Prostate gland (tissue), 2 donors: ENCODE measurements at regions not wholly inside any gene's neighbourhood (a gene's known extent, or its start where the extent isn't known, plus 50 kb on each side); places are given as distances from the start of the nearest gene placed in this dataset.

Source experiments
- POLR2A ChIP-seq: fragments of 450-650 bp; IDR thresholded peaks from one replicate; pipeline ENCODE4 v1.6.1; 2016; ENCODE audit warnings: antibody characterized with exemption, mild to moderate bottlenecking
- TF ChIP-seq, protein P1 (sequence below), 4 experiments: fragments of 200-600 bp in 2 of 4; fragments of 450-650 bp in 2 of 4; sonication (generic) in 2 of 4; IDR thresholded peaks; 1 replicate in 3 of 4; 2 replicates in 1 of 4; pipeline ENCODE4 v1.5.1; 2016 to 2019; ENCODE audit warnings: antibody characterized with exemption in 4 of 4, mild to moderate bottlenecking in 2 of 4, moderate library complexity in 2 of 4

GRCh38 chr18:1053331-1054315, 149.0 kb downstream of the ADCYAP1 start:
- TF ChIP-seq, protein P1, sequence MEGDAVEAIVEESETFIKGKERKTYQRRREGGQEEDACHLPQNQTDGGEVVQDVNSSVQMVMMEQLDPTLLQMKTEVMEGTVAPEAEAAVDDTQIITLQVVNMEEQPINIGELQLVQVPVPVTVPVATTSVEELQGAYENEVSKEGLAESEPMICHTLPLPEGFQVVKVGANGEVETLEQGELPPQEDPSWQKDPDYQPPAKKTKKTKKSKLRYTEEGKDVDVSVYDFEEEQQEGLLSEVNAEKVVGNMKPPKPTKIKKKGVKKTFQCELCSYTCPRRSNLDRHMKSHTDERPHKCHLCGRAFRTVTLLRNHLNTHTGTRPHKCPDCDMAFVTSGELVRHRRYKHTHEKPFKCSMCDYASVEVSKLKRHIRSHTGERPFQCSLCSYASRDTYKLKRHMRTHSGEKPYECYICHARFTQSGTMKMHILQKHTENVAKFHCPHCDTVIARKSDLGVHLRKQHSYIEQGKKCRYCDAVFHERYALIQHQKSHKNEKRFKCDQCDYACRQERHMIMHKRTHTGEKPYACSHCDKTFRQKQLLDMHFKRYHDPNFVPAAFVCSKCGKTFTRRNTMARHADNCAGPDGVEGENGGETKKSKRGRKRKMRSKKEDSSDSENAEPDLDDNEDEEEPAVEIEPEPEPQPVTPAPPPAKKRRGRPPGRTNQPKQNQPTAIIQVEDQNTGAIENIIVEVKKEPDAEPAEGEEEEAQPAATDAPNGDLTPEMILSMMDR (IDR thresholded peaks at IDR 0.05): no peak
- TF ChIP-seq POLR2A: no peak
